IMR-90 (cell line): ENCODE measurements at regions not wholly inside any gene's neighbourhood (a gene's known extent, or its start where the extent isn't known, plus 50 kb on each side); places are given as distances from the start of the nearest gene placed in this dataset.

Experiments used
- BHLHE40 ChIP-seq: fragments of 150-350 bp; IDR thresholded peaks from 2 replicates; pipeline ENCODE4 v1.6.1; 2016; ENCODE audit warnings: mild to moderate bottlenecking, low read depth, low read length
- CEBPB ChIP-seq: IDR thresholded peaks from 2 replicates; pipeline ENCODE4 v1.6.1; 2012; ENCODE audit warnings: low read depth, low read length, improper control_type of control experiment
- CHD1 ChIP-seq: IDR thresholded peaks from 2 replicates; pipeline ENCODE4 v1.6.1; 2012; ENCODE audit warnings: low read depth, low read length, improper control_type of control experiment
- FOS ChIP-seq: fragments of 150-350 bp; IDR thresholded peaks from 2 replicates; pipeline ENCODE4 v1.6.1; 2016; ENCODE audit warnings: low read depth, low read length
- MAFK ChIP-seq: IDR thresholded peaks from 2 replicates; pipeline ENCODE4 v1.6.1; 2012; ENCODE audit warnings: low read depth, low read length, improper control_type of control experiment
- POLR2A ChIP-seq: IDR thresholded peaks from 2 replicates; pipeline ENCODE4 v1.6.1; 2012; ENCODE audit warnings: mild to moderate bottlenecking, low read depth, low read length
- RAD21 ChIP-seq: IDR thresholded peaks from 2 replicates; pipeline ENCODE4 v1.6.1; 2012; ENCODE audit warnings: low read length, improper control_type of control experiment
- RCOR1 ChIP-seq: IDR thresholded peaks from 2 replicates; pipeline ENCODE4 v1.6.1; 2012; ENCODE audit warnings: mild to moderate bottlenecking, low read length, improper control_type of control experiment; ENCODE audit not compliant: insufficient replicate concordance
- RFX5 ChIP-seq: IDR thresholded peaks from 2 replicates; pipeline ENCODE4 v1.8.0; 2012; ENCODE audit warnings: low read depth, mild to moderate bottlenecking, low read length, moderate library complexity
- TF ChIP-seq, protein P1 (sequence below): conservative IDR thresholded peaks from 2 replicates; pipeline ENCODE4 v1.5.1; 2012; ENCODE audit warnings: mild to moderate bottlenecking, low read depth, low read length, improper control_type of control experiment
- TF ChIP-seq, protein P2 (sequence below): fragments of 150-350 bp; IDR thresholded peaks from 2 replicates; pipeline ENCODE4 v1.6.1; 2017; ENCODE audit warnings: mild to moderate bottlenecking, antibody characterized with exemption, low read length, low read depth
- TF ChIP-seq, protein P3 (sequence below): fragments of 150-350 bp; IDR thresholded peaks from 2 replicates; pipeline ENCODE4 v1.6.1; 2016; ENCODE audit warnings: low read depth, mild to moderate bottlenecking, low read length, moderate library complexity, borderline replicate concordance

DNA sequence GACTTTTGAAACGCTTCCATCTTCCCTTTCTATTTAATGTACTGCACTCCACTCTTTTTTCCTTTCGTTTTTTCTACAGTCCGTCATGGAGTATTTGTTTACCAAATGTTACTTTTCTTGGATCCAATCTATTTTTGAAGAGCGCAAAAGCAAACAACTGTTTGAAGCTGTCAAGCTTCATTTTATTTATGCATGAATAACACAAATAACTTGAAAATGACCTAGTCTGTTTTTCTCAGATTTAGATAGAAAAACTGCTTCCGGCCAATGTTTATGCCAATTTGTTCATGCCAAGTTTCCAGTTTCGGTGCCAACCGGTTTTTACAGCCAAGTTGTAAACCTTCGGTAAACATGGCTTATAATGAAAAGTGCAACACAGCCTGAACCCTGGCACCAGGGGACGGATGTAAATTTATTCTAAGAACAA lies 150.9 kb upstream of the KLF6 start:
- TF ChIP-seq, protein P1, sequence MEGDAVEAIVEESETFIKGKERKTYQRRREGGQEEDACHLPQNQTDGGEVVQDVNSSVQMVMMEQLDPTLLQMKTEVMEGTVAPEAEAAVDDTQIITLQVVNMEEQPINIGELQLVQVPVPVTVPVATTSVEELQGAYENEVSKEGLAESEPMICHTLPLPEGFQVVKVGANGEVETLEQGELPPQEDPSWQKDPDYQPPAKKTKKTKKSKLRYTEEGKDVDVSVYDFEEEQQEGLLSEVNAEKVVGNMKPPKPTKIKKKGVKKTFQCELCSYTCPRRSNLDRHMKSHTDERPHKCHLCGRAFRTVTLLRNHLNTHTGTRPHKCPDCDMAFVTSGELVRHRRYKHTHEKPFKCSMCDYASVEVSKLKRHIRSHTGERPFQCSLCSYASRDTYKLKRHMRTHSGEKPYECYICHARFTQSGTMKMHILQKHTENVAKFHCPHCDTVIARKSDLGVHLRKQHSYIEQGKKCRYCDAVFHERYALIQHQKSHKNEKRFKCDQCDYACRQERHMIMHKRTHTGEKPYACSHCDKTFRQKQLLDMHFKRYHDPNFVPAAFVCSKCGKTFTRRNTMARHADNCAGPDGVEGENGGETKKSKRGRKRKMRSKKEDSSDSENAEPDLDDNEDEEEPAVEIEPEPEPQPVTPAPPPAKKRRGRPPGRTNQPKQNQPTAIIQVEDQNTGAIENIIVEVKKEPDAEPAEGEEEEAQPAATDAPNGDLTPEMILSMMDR: no peak
- TF ChIP-seq RFX5 (no peak), RAD21 (no peak), POLR2A (no peak), BHLHE40 (no peak), CHD1 (no peak), MAFK (no peak), FOS (no peak), CEBPB (no peak), RCOR1 (no peak)
- TF ChIP-seq, protein P2, sequence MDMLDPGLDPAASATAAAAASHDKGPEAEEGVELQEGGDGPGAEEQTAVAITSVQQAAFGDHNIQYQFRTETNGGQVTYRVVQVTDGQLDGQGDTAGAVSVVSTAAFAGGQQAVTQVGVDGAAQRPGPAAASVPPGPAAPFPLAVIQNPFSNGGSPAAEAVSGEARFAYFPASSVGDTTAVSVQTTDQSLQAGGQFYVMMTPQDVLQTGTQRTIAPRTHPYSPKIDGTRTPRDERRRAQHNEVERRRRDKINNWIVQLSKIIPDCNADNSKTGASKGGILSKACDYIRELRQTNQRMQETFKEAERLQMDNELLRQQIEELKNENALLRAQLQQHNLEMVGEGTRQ: no peak
- TF ChIP-seq, protein P3, sequence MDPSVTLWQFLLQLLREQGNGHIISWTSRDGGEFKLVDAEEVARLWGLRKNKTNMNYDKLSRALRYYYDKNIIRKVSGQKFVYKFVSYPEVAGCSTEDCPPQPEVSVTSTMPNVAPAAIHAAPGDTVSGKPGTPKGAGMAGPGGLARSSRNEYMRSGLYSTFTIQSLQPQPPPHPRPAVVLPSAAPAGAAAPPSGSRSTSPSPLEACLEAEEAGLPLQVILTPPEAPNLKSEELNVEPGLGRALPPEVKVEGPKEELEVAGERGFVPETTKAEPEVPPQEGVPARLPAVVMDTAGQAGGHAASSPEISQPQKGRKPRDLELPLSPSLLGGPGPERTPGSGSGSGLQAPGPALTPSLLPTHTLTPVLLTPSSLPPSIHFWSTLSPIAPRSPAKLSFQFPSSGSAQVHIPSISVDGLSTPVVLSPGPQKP: no peak
